ENCODE measurements at regions not wholly inside any gene's neighbourhood (a gene's known extent, or its start where the extent isn't known, plus 50 kb on each side); places are given as distances from the start of the nearest gene placed in this dataset.

GRCh38 chr5:169435506-169436229 is 134.7 kb upstream of the SLIT3 start:
- no peaks in the 10 kb centered on the region for H3K9me3 ChIP-seq
- peak in 1 of 3 donors; percentile 29 for DNase-seq

GRCh38 chr5:169433221-169433651 is 132.3 kb upstream of the SLIT3 start:
- intact Hi-C loops (cut with DNase I, micrococcal nuclease), result no loop called here
- Histone ChIP-seq H3K4me3 (no peak overlapping the region), H3K36me3 (ENCODE audit: low read depth) (no peaks in the 10 kb centered on the region), H3K9me3 (no peaks in the 10 kb centered on the region), H3K4me1 (ENCODE audit: low read depth) (no peaks in the 10 kb centered on the region)
- TF ChIP-seq CTCF (IDR thresholded peaks at IDR 0.05), result no peak
- DNase-seq, result no peak
- ATAC-seq, result no peak

More at GRCh38 chr5:169435506-169436229, 134.7 kb upstream of the SLIT3 start:
- H3K36me3 ChIP-seq (ENCODE audit: low read depth), result no peaks in the 10 kb centered on the region
- H3K4me1 ChIP-seq (ENCODE audit: low read depth), result no peaks in the 10 kb centered on the region
- no peak for ATAC-seq
- no peak overlapping the region for H3K4me3 ChIP-seq
- intact Hi-C loops (cut with DNase I, micrococcal nuclease), result no loop called here
- TF ChIP-seq CTCF (IDR thresholded peaks at IDR 0.05), result no peak

- Histone ChIP-seq H3K36me3 (ENCODE audit: low read depth) (no peaks in the 10 kb centered on the region), H3K9me3 (no peaks in the 10 kb centered on the region), H3K4me3 (no peak overlapping the region), H3K4me1 (ENCODE audit: low read depth) (no peaks in the 10 kb centered on the region)
- intact Hi-C loops (cut with DNase I, micrococcal nuclease), result no loop called here
- ATAC-seq, result no peak
- no peak for DNase-seq
- TF ChIP-seq CTCF (IDR thresholded peaks at IDR 0.05), result no peak
Observed at GRCh38 chr5:169431386-169431785, 130.4 kb upstream of the SLIT3 start.

GRCh38 chr5:169430671-169431070 is 129.7 kb upstream of the SLIT3 start:
- TF ChIP-seq CTCF (IDR thresholded peaks at IDR 0.05), result no peak
- intact Hi-C loops (cut with DNase I, micrococcal nuclease), result no loop called here
- DNase-seq (no peak), ATAC-seq (no peak)
- Histone ChIP-seq H3K36me3 (ENCODE audit: low read depth) (no peaks in the 10 kb centered on the region), H3K4me1 (ENCODE audit: low read depth) (no peaks in the 10 kb centered on the region), H3K9me3 (no peaks in the 10 kb centered on the region), H3K4me3 (no peak overlapping the region)

GRCh38 chr5:169429044-169429443 is 128.1 kb upstream of the SLIT3 start:
- no peak for ATAC-seq
- Histone ChIP-seq H3K36me3 (ENCODE audit: low read depth) (no peaks in the 10 kb centered on the region), H3K4me1 (ENCODE audit: low read depth) (no peaks in the 10 kb centered on the region), H3K9me3 (no peaks in the 10 kb centered on the region), H3K4me3 (no peak overlapping the region)
- intact Hi-C loops (cut with DNase I, micrococcal nuclease), result no loop called here
- DNase-seq, result no peak
- TF ChIP-seq CTCF (IDR thresholded peaks at IDR 0.05), result no peak
